ENCODE measurements at regions not wholly inside any gene's neighbourhood (a gene's known extent, or its start where the extent isn't known, plus 50 kb on each side); places are given as distances from the start of the nearest gene placed in this dataset.

GRCh38 chr1:63010913-63011660 lies 227.2 kb downstream of the ATG4C start:
- Histone ChIP-seq H3K4me3 (ENCODE audit: low read depth, low read length) (no peak overlapping the region), H3K27ac (no peak overlapping the region)
- TF ChIP-seq CTCF (IDR thresholded peaks at IDR 0.05; ENCODE audit: low read depth, low read length): no peak

GRCh38 chr1:63012339-63012738 lies 228.4 kb downstream of the ATG4C start:
- DNase-seq: no peak
- Histone ChIP-seq H3K9me3 (ENCODE audit: severe bottlenecking) (no peaks in the 10 kb centered on the region), H3K27me3 (ENCODE audit: insufficient read depth, low read depth, severe bottlenecking) (no peaks in the 10 kb centered on the region), H3K4me3 (ENCODE audit: low read depth, low read length) (no peak overlapping the region), H3K27ac (no peak overlapping the region), H3K36me3 (no peaks in the 10 kb centered on the region)
- TF ChIP-seq CTCF (IDR thresholded peaks at IDR 0.05; ENCODE audit: low read depth, low read length): no peak

More at GRCh38 chr1:63010913-63011660, 227.2 kb downstream of the ATG4C start:
- Histone ChIP-seq H3K27me3 (ENCODE audit: insufficient read depth, low read depth, severe bottlenecking) (no peaks in the 10 kb centered on the region), H3K36me3 (no peaks in the 10 kb centered on the region), H3K9me3 (ENCODE audit: severe bottlenecking) (no peaks in the 10 kb centered on the region)
- DNase-seq: peak; percentile 14

GRCh38 chr1:63014267-63014666 lies 230.3 kb downstream of the ATG4C start:
- no peak for TF ChIP-seq CTCF (IDR thresholded peaks at IDR 0.05; ENCODE audit: low read depth, low read length)
- H3K4me3 ChIP-seq (ENCODE audit: low read depth, low read length): no peak overlapping the region
- H3K27ac ChIP-seq: no peak overlapping the region
- no peaks in the 10 kb centered on the region for H3K36me3 ChIP-seq
- H3K9me3 ChIP-seq (ENCODE audit: severe bottlenecking): no peaks in the 10 kb centered on the region
- H3K27me3 ChIP-seq (ENCODE audit: insufficient read depth, low read depth, severe bottlenecking): no peaks in the 10 kb centered on the region
- no peak for DNase-seq

GRCh38 chr1:63022319-63022718 lies 238.4 kb downstream of the ATG4C start:
- Histone ChIP-seq H3K27ac (no peak overlapping the region), H3K4me3 (ENCODE audit: low read depth, low read length) (no peak overlapping the region), H3K36me3 (no peaks in the 10 kb centered on the region), H3K9me3 (ENCODE audit: severe bottlenecking) (no peaks in the 10 kb centered on the region), H3K27me3 (ENCODE audit: insufficient read depth, low read depth, severe bottlenecking) (no peaks in the 10 kb centered on the region)
- DNase-seq: no peak
- TF ChIP-seq CTCF (IDR thresholded peaks at IDR 0.05; ENCODE audit: low read depth, low read length): no peak

- DNase-seq: no peak
- Histone ChIP-seq H3K36me3 (no peaks in the 10 kb centered on the region), H3K27ac (no peak overlapping the region), H3K27me3 (ENCODE audit: insufficient read depth, low read depth, severe bottlenecking) (no peaks in the 10 kb centered on the region), H3K9me3 (ENCODE audit: severe bottlenecking) (no peaks in the 10 kb centered on the region), H3K4me3 (ENCODE audit: low read depth, low read length) (no peak overlapping the region)
- TF ChIP-seq CTCF (IDR thresholded peaks at IDR 0.05; ENCODE audit: low read depth, low read length): no peak
Measured at GRCh38 chr1:63023171-63023570, 239.2 kb downstream of the ATG4C start.

- H3K27me3 ChIP-seq (ENCODE audit: insufficient read depth, low read depth, severe bottlenecking): no peaks in the 10 kb centered on the region
- H3K27ac ChIP-seq: no peak overlapping the region
- H3K36me3 ChIP-seq: no peaks in the 10 kb centered on the region
- no peaks in the 10 kb centered on the region for H3K9me3 ChIP-seq (ENCODE audit: severe bottlenecking)
- H3K4me3 ChIP-seq (ENCODE audit: low read depth, low read length): no peak overlapping the region
- TF ChIP-seq CTCF (IDR thresholded peaks at IDR 0.05; ENCODE audit: low read depth, low read length): no peak
- no peak for DNase-seq
Measured at GRCh38 chr1:63023637-63024036, 239.7 kb downstream of the ATG4C start.
